GM12892 (cell line): ENCODE measurements at regions not wholly inside any gene's neighbourhood (a gene's known extent, or its start where the extent isn't known, plus 50 kb on each side); places are given as distances from the start of the nearest gene placed in this dataset.

Experiments used
- POLR2A ChIP-seq: IDR thresholded peaks from 2 replicates; pipeline ENCODE4 v1.6.1; 2011; ENCODE audit warnings: low read depth, low read length, control low read depth
- TAF1 ChIP-seq: IDR thresholded peaks from 2 replicates; pipeline ENCODE4 v1.6.1; 2011; ENCODE audit warnings: low read depth, mild to moderate bottlenecking, control low read depth, low read length, borderline replicate concordance

GRCh38 chr6:140193269-140193668 lies 818.8 kb upstream of the CITED2 start:
- TF ChIP-seq POLR2A: no peak
- no peak for TF ChIP-seq TAF1
